OCI-LY1 (cell line): ENCODE measurements at regions not wholly inside any gene's neighbourhood (a gene's known extent, or its start where the extent isn't known, plus 50 kb on each side); places are given as distances from the start of the nearest gene placed in this dataset.

ENCODE experiments used
- H2AFZ ChIP-seq: fragments of 200-600 bp; sonication (generic), shearing (Covaris generic); 2 replicates; pipeline ENCODE4 v1.6.0; 2014; ENCODE audit warnings: antibody characterized with exemption, mild to moderate bottlenecking, low read length
- H3F3A ChIP-seq: fragments of 200-600 bp; sonication (generic), shearing (Covaris generic); 2 replicates; pipeline ENCODE4 v1.6.0; 2014; ENCODE audit warnings: mild to moderate bottlenecking, antibody characterized with exemption, low read length, moderate library complexity; ENCODE audit not compliant: insufficient read depth
- H3K27ac ChIP-seq: fragments of 200-600 bp; sonication (generic); 2 replicates; pipeline ENCODE4 v1.5.1; 2014; ENCODE audit warnings: low read length, mixed run types, mild to moderate bottlenecking, low read depth; ENCODE audit not compliant: poor library complexity, severe bottlenecking
- H3K27me3 ChIP-seq: fragments of 200-600 bp; sonication (generic); 2 replicates; pipeline ENCODE4 v1.6.0; 2014; ENCODE audit warnings: antibody characterized with exemption, mild to moderate bottlenecking, low read length, moderate library complexity; ENCODE audit not compliant: insufficient read depth
- H3K36me3 ChIP-seq: fragments of 200-600 bp; sonication (generic); 2 replicates; pipeline ENCODE4 v1.6.1; 2014; ENCODE audit warnings: mild to moderate bottlenecking, antibody characterized with exemption, low read length, moderate library complexity, mixed read lengths; ENCODE audit not compliant: insufficient read depth
- H3K4me1 ChIP-seq: fragments of 200-600 bp; sonication (generic); 2 replicates; pipeline ENCODE4 v1.5.1; 2014; ENCODE audit warnings: mild to moderate bottlenecking, low read length, moderate library complexity; ENCODE audit not compliant: insufficient read depth, severe bottlenecking
- H3K4me2 ChIP-seq: fragments of 200-600 bp; sonication (generic), shearing (Covaris generic); 2 replicates; pipeline ENCODE4 v1.6.1; 2014; ENCODE audit warnings: low read length
- H3K4me3 ChIP-seq: fragments of 200-600 bp; sonication (generic); 2 replicates; pipeline ENCODE4 v1.5.1; 2014; ENCODE audit warnings: low read length, low read depth, mild to moderate bottlenecking, mixed read lengths; ENCODE audit not compliant: poor library complexity, severe bottlenecking
- H3K79me2 ChIP-seq: fragments of 200-600 bp; shearing (Covaris generic); 2 replicates; pipeline ENCODE4 v1.6.1; 2016; ENCODE audit warnings: mixed run types, low read length, mixed read lengths; ENCODE audit not compliant: insufficient read depth
- H3K9ac ChIP-seq: fragments of 200-600 bp; sonication (generic), shearing (Covaris generic); 2 replicates; pipeline ENCODE4 v1.6.1; 2014; ENCODE audit warnings: mild to moderate bottlenecking, low read length, mixed read lengths
- H3K9me2 ChIP-seq: fragments of 200-600 bp; sonication (generic), shearing (Covaris generic); 2 replicates; pipeline ENCODE4 v1.6.1; 2014; ENCODE audit warnings: low read depth, mild to moderate bottlenecking, low read length, mixed read lengths
- H3K9me3 ChIP-seq: fragments of 200-600 bp; shearing (Covaris generic); 2 replicates; pipeline ENCODE4 v1.6.1; 2014; ENCODE audit warnings: low read length, mixed read lengths
- H4K20me1 ChIP-seq: fragments of 200-600 bp; sonication (generic), shearing (Covaris generic); 2 replicates; pipeline ENCODE4 v1.6.0; 2016; ENCODE audit warnings: mild to moderate bottlenecking, low read length; ENCODE audit not compliant: insufficient read depth
- EZH2 ChIP-seq: fragments of 200-600 bp; sonication (generic), shearing (Covaris generic); IDR thresholded peaks from 2 replicates; pipeline ENCODE4 v1.8.0; 2017; ENCODE audit warnings: borderline replicate concordance, mixed run types, mild to moderate bottlenecking, antibody characterized with exemption, low read length, moderate library complexity, mixed read lengths
- TF ChIP-seq, protein P1 (sequence below): fragments of 200-600 bp; sonication (generic), shearing (Covaris generic); IDR thresholded peaks from 2 replicates; pipeline ENCODE4 v1.5.1; 2017; ENCODE audit warnings: mild to moderate bottlenecking, antibody characterized with exemption, low read length, moderate library complexity, mixed read lengths

DNA sequence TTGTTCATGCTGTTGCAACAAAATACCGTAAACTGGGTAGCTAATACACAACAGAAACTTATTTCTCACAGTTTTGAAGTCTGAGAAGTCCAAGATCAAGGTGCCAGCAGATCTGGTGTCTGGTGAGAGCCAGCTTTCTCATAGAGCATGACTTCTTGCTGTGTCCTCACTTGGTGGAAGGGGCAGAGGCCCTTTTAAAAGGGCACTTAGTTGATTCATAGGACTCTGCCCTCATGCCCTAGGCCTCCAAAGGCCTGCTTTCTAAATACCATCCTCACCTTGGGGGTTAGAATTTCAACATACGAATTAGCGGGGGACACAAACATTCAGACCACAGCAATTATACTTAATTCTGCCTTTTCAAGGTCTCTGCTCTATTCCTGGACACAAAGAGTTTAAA is 52.3 kb upstream of the FDX1 start:
- H3K9me3 ChIP-seq = peaks cover 3% of the 10 kb centered on the region; the same call in 1 of the 2 replicates
- peaks cover 11% of the 10 kb centered on the region for H3K4me1 ChIP-seq
- H3K4me2 ChIP-seq = no peak overlapping the region
- no peaks in the 10 kb centered on the region for H3K36me3 ChIP-seq
- H3K27me3 ChIP-seq = no peaks in the 10 kb centered on the region
- no peaks in the 10 kb centered on the region for H3F3A ChIP-seq
- no peaks in the 10 kb centered on the region; the same call in 1 of the 2 replicates for H3K9me2 ChIP-seq
- H3K27ac ChIP-seq = no peak overlapping the region
- H3K79me2 ChIP-seq = no peaks in the 10 kb centered on the region
- TF ChIP-seq, protein P1, sequence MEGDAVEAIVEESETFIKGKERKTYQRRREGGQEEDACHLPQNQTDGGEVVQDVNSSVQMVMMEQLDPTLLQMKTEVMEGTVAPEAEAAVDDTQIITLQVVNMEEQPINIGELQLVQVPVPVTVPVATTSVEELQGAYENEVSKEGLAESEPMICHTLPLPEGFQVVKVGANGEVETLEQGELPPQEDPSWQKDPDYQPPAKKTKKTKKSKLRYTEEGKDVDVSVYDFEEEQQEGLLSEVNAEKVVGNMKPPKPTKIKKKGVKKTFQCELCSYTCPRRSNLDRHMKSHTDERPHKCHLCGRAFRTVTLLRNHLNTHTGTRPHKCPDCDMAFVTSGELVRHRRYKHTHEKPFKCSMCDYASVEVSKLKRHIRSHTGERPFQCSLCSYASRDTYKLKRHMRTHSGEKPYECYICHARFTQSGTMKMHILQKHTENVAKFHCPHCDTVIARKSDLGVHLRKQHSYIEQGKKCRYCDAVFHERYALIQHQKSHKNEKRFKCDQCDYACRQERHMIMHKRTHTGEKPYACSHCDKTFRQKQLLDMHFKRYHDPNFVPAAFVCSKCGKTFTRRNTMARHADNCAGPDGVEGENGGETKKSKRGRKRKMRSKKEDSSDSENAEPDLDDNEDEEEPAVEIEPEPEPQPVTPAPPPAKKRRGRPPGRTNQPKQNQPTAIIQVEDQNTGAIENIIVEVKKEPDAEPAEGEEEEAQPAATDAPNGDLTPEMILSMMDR = no peak
- no peak for TF ChIP-seq EZH2
- no peak overlapping the region for H3K4me3 ChIP-seq
- H3K9ac ChIP-seq = no peak overlapping the region
- H2AFZ ChIP-seq = no peak overlapping the region
- H4K20me1 ChIP-seq = no peaks in the 10 kb centered on the region

DNA sequence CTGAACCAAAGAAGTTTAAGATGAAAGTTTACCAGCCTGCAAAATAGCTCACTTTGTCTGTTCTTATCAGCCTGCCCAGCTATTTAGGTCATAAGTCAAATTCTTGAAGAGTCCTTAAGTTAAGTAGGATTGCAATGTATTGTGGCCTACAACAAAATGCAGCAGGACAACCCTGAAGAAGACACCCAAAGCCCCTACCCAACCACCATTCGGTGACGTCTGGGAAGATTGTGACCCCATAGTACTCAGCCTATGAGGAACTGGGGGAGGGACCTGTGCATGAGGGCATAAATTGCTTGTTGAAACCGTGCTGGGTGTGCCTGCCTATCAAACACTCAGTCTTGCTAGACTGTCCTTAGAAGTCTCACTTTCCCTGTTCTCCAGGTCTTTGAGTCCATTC is 50.5 kb upstream of the FDX1 start:
- H3K9ac ChIP-seq = no peak overlapping the region
- no peak for TF ChIP-seq EZH2
- TF ChIP-seq, protein P1 = no peak
- H3K79me2 ChIP-seq = no peaks in the 10 kb centered on the region
- H3K27ac ChIP-seq = no peak overlapping the region
- H4K20me1 ChIP-seq = no peaks in the 10 kb centered on the region
- no peaks in the 10 kb centered on the region for H3K27me3 ChIP-seq
- H3K4me1 ChIP-seq = peaks cover 11% of the 10 kb centered on the region
- no peak overlapping the region for H3K4me3 ChIP-seq
- H3K4me2 ChIP-seq = no peak overlapping the region
- peaks cover 4% of the 10 kb centered on the region; the same call in 1 of the 2 replicates for H3K9me3 ChIP-seq
- H3K36me3 ChIP-seq = no peaks in the 10 kb centered on the region
- no peaks in the 10 kb centered on the region for H3F3A ChIP-seq
- H3K9me2 ChIP-seq = no peaks in the 10 kb centered on the region; the same call in 1 of the 2 replicates
- no peak overlapping the region for H2AFZ ChIP-seq

DNA sequence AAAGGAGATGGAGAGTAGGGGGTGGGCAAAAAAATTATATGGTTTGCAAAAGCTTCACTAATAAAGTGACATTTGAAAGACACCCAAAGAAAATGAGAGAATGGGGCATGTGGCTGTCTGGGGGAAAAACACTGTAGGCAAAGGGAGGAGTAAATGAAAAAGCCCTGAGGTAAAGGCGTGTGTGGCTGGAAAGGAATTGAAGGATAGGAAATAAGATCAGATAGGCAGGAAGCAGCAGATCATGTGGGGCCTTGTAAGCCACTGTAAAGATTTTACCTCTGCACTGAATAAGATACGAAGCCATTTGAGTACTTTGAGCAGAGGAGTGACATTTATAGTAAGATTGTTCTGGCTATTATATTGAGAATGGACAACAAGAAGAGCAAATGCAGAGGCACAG is 49.8 kb upstream of the FDX1 start:
- H3K27me3 ChIP-seq = no peaks in the 10 kb centered on the region
- TF ChIP-seq EZH2 = no peak
- TF ChIP-seq, protein P1 = no peak
- H3K4me3 ChIP-seq = no peak overlapping the region
- H3K4me2 ChIP-seq = no peak overlapping the region
- no peaks in the 10 kb centered on the region for H3K79me2 ChIP-seq
- no peaks in the 10 kb centered on the region; the same call in 1 of the 2 replicates for H3K9me2 ChIP-seq
- H3K36me3 ChIP-seq = no peaks in the 10 kb centered on the region
- peaks cover 11% of the 10 kb centered on the region for H3K4me1 ChIP-seq
- H2AFZ ChIP-seq = no peak overlapping the region
- no peak overlapping the region for H3K27ac ChIP-seq
- no peak overlapping the region for H3K9ac ChIP-seq
- no peaks in the 10 kb centered on the region for H4K20me1 ChIP-seq
- H3K9me3 ChIP-seq = peaks cover 4% of the 10 kb centered on the region; the same call in 1 of the 2 replicates
- no peaks in the 10 kb centered on the region for H3F3A ChIP-seq
